Activated CD4-positive, alpha-beta T cell treated with anti-CD3 and anti-CD28 coated beads, Interleukin-2, amount 50 U/mL, for 24 hours (primary cell): ENCODE measurements at regions not wholly inside any gene's neighbourhood (a gene's known extent, or its start where the extent isn't known, plus 50 kb on each side); places are given as distances from the start of the nearest gene placed in this dataset.
A peak's percentile ranks its signal among the peaks of the same experiment; 100 is the strongest.

Source experiments
- DNase-seq, 2 donors: peaks; one replicate each; pipeline ENCODE4 v3.0.0-alpha.2; 2020; ENCODE audit warnings: low read depth in 1 of 2, low spot score in 1 of 2

GRCh38 chr20:56952258-56953047 lies 314.0 kb downstream of the BMP7 start:
- no peak for DNase-seq

- no peak for DNase-seq
Measured at GRCh38 chr20:56953048-56953586, 313.3 kb downstream of the BMP7 start.

GRCh38 chr20:56954797-56955196 lies 311.6 kb downstream of the BMP7 start:
- DNase-seq, result no peak

DNA sequence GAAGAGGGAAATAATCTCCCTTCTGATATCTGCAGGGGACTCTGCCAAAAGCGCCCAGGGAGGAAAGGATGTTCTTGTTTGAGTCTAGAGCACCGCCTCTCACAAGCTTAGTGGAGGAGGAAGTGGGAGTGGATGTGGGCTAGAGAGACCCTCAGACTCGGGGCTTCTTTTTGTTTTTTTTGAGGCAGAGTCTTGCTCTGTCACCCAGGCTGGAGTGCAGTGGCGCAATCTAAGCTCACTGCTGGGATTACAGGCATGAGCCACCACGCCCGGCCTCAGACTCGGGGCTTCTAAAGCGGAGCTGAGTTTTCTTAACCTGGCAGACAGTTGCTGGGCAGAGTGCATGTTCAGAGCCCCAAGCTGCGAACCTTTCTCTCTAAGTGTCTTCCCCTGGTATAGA lies 310.8 kb downstream of the BMP7 start:
- no peak for DNase-seq

DNA sequence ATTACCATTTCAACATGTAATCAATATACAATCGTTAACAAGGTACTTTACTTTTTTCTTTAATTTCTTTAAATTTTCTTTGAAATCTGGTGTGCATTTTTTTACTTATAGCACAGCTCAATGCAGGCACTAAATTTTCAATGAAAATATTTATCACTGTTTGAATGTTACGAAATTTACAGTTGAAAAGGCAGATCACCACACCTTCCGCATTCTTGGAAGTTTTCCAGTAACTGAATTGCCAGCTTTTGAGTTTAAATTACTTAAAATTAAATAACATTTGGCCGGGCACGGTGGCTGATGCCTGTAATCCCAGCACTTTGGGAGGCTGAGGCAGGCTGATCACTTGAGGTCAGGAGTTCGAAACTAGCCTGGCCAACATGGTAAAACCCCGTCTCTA lies 309.9 kb downstream of the BMP7 start:
- no peak for DNase-seq

DNA sequence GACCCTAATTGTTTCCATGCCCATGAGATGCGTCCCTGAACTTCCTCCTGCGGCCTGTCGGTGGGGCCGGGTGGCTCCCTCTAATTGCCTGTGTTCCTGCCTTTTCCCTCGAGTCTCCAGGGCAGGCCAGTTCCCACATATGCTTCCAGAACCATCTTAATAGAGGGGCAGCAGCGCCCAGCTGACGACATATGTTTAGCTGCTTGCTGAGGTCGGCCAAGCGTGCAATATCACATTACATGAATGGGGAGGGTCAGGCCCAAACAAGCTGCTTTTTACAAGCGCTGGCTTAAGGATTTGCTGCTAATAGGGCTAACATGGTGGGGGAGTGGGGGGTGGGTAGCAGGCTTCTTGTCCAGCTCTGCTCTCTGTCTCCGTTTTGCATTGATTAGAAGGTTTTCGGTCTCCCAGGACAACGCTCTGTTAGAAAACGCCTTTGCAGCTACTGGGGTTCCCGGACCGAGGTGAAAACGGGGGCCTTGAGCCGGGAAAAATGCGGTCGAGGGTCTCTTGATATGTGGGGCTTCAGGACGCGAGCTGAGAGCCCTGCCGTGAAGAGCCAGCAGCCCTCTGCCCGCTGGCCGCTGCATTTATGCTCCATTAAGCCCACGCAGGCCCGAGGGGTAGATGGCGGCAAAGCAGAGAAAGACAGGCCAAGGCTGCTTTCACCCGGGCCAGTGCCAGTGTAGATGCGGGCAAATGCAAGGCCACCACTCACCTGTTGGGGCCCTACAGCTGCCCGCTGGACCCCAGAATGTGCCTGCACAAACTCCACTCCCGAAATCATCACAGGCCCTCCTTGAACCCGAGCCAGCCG lies 308.5 kb downstream of the BMP7 start:
- no peak for DNase-seq

DNA sequence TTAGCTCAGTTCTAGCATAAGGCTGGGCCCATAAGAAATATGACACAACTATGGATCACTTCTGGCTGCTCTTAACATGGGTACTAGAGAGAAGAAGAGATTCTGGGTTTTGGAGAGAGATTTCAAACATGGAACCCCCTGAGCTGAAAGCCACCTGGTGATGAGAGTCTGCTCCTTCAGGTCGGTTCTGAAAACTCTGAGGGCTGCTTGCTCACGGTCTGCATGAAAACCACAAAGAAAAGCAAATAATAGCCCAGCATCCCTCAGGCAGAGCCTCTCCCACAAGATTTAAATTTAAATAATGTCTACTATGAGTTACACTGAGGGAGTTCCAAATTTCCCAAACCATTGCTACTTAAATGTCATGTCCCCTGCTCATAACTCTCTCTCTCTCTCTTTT lies 301.5 kb downstream of the BMP7 start:
- no peak for DNase-seq

DNA sequence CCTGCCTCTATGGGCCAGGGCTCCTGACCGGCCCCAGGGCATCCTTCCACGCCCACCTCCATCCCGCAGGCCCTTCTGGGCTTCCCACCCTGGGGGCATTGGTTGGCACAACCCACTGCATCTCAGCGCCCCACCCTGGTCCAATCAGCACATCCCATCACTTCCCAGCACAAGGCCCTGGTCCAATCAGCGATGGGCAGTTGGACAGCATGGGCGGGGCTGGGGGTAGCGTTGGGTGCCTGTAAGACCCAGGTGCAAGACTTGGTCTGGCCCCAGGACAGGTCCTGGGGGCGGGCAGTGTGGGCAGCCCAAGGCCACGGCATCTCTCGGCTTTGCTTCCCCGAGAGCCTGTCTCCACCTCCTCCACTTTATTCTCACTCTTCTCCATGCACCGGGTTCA lies 298.5 kb downstream of the BMP7 start:
- no peak for DNase-seq

DNA sequence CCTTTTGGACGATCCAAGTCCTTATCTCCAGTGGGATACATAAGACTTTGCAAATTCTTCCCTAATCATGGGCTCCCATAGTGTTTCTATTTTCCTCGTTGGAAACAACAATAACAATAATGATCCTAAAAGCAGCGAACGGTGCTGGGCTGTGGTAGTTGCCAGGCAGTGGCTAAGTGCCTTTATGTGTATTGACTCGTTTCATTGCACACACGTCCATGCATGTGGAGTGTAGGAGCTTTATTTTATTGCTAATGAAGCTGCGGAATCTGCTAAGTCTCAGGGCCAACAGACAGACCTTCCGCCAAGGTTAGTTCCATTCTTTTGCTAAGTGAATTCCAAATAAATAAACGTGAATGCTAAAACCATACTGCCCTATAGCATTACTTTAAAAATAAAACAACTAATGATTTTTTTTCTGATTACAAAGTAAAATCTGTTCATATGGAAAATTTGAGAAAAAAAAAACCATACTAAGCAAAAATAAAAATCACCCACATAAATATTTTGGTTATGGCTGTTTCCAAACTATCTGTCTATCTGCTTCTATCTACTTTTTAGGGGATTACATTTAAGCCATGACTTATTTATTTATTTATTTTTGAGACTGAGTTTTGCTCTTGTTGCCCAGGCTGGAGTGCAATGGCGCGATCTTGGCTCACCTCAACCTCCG lies 297.9 kb downstream of the BMP7 start:
- no peak for DNase-seq

DNA sequence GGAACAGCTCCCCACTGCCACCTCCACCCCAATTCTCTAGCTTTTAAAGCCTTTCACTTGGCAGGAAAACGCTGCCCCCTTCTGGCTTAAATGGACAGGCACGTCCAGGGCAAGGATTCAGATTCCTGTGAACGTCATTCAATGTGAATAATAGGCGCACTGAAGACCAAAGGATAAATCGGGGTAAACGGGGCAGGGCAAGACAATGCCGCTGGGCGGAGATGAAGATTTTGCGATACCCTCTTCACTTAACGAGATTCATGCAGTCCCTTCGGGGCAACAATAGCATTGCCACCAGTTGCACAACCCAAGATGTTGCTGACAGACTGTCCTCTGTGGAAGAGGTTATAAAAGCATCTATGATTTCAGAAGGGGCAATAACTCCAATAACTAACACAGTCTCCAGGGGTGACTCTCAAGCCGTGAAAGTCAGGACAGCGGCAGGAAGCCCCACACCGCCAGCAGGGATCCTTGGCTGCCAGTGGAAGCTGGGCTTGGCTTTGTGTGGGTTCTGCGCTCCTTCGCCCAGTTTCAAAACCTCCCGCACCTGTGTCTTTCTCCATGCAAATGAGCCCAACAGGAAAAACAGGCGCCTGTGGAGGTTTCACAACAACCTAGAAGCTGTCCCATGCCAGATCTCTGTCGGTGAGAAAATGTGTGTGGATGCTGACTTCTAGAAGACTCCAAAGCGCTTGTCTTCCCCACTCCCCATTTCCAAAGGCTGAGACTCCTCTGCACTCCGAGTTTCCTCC lies 291.8 kb downstream of the BMP7 start:
- peak in 1 of 2 donors; percentile 1 for DNase-seq

GRCh38 chr20:56975838-56976237 lies 290.6 kb downstream of the BMP7 start:
- DNase-seq, result no peak

DNA sequence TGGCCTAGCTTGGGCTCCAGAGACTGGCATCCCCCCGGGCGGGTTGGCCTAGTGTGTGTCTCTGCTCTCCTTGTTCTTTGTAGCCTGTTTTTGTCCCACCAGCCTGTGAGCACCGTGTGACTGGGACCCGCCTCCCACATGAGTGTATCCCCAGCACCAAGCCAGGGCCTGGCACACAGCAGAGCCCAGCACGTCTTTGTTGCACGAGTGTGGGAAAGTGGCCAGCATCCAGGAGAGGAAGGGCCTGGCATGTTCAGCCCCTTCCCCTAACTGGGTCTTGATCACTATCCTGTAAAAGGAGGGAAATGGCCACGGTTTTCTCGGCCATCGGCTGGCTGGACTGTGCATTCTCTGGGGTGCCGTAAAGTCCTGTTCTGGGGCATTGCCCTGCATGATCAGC lies 290.1 kb downstream of the BMP7 start:
- no peak for DNase-seq

GRCh38 chr20:56978475-56978874 lies 288.0 kb downstream of the BMP7 start:
- no peak for DNase-seq

DNA sequence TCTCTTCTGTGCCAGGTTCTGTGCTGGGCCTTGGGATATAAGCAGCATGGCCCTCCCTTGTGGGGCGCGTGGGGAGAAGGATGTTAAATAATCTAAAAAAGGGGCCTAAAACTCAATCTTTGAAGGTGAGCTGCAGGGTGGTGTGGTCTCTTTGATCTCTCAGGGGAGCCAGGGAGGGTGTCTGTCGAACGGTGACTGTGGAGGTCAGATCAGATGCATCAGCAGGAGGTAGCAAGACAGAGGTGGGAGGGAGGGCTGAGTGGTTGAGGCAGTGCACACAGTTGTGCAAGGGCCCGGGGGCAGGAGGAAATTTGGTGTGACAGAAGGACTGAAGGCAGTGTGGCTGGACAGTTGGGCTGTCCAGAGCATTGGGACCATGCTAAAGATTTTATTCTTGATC lies 287.3 kb downstream of the BMP7 start:
- DNase-seq, result no peak

- DNase-seq, result no peak
Measured at GRCh38 chr20:56981301-56981700, 285.1 kb downstream of the BMP7 start.

- no peak for DNase-seq
Measured at GRCh38 chr20:56983813-56984212, 282.6 kb downstream of the BMP7 start.

- no peak for DNase-seq
Measured at GRCh38 chr20:56985066-56985685, 281.3 kb downstream of the BMP7 start.

DNA sequence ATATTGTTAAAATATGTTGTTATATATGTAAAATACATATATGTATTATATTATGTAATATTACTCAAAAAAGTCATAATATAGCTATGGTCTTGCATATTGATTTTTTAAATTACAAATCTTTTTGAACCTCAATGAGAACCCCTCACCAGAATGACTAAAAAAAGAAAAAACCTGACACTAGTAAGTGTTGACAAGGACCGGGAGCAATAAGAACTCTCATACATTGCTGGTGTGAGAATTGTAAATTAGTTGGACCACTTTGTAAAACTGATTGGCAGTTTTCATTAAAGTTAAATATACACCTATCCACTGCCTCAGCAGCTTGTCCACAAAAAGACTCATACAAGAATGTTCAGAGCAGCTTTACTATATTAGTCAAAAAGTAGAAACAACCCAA lies 280.0 kb downstream of the BMP7 start:
- no peak for DNase-seq

DNA sequence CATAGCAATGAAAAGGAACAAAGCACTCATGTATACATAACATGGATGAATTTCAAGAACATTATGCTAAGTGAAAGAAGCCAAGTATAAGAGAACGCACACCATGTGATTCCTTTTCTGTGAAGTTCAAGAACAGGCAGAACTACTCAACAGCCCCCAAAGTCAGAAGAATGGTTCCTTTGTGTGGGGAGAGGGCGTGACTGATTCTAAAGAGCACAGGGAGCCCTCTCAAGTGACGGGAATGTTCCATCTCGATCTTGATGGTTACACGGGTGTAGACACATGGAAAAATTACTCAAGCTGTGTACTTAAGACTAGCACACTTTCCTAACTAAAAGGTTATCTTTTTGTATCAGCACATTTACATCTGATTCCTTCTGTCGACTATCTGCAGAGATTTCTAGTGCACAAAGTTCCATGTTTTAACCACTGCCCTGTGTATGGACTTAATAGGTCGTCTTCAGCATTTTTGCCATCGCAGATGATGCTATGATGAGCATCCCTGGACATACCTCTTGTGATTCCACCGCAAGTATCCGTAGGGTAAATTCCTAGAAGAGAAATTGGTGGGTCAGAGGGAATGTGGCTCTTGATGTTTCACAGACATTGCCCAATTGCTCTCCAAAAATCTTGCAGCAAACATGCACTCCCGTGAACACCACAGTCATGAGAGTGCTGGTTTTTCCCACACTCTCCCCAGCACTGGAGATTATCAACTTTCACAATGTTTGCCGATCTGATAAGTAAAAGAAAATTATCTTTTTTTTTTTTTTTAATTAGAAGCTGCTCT lies 279.3 kb downstream of the BMP7 start:
- DNase-seq, result no peak

GRCh38 chr20:56987986-56988385 lies 278.5 kb downstream of the BMP7 start:
- DNase-seq, result no peak
